ENCODE measurements at regions not wholly inside any gene's neighbourhood (a gene's known extent, or its start where the extent isn't known, plus 50 kb on each side); places are given as distances from the start of the nearest gene placed in this dataset.

GRCh38 chr13:83955011-83955410 is 72.7 kb upstream of the SLITRK1 start (continued):
- TF ChIP-seq ZBTB33 (IDR thresholded peaks at IDR 0.05; ENCODE audit: extremely low read depth, insufficient replicate concordance, low read length): no peak
- TF ChIP-seq RAD21 (IDR thresholded peaks at IDR 0.05; ENCODE audit: low read depth): no peak

GRCh38 chr13:83953916-83954315 is 71.6 kb upstream of the SLITRK1 start:
- BruUV-seq (replicated peaks): no TSS peak
- RAD21 ChIA-PET (ENCODE audit: low non-redundant PET in 1 of 2, low total read pairs in 2 of 2, uncharacterized antibody in 2 of 2, unreplicated experiment in 2 of 2): no interaction called here
- DNase-seq (ENCODE audit: low read depth, low spot score) (no peak), ATAC-seq (no peak)
- no peaks in the 10 kb centered on the region for H3K9me3 ChIP-seq (ENCODE audit: control insufficient read depth in 1 of 2, insufficient read depth in 1 of 2, low read depth in 1 of 2, low read length in 2 of 2)
- intact Hi-C loops (cut with micrococcal nuclease): no loop called here
- no peaks in the 10 kb centered on the region for H4K20me1 ChIP-seq (ENCODE audit: insufficient read depth)
- H3K36me3 ChIP-seq (ENCODE audit: control insufficient read depth in 1 of 2, insufficient read depth in 2 of 2, low read length in 2 of 2): no peaks in the 10 kb centered on the region
- H3K27ac ChIP-seq (ENCODE audit: low read depth, low read length): no peak overlapping the region
- no peak overlapping the region for H3K4me3 ChIP-seq (replicated peaks in 1 of 2; ENCODE audit: low read depth in 1 of 2, low read length in 2 of 2)
- CTCF ChIA-PET: no interaction called here
- POLR2A ChIA-PET: no interaction called here
- H3K9ac ChIP-seq (ENCODE audit: low read length): no peak overlapping the region
- H2AFZ ChIP-seq (ENCODE audit: low read depth, low read length, poor library complexity, severe bottlenecking): no peak overlapping the region
- H3K4me2 ChIP-seq (ENCODE audit: low read length): no peak overlapping the region
- TF ChIP-seq CTCF (IDR thresholded peaks at IDR 0.05 in 2 of 3, conservative IDR thresholded peaks at IDR 0.05 in 1 of 3; ENCODE audit: borderline replicate concordance in 1 of 3, insufficient read depth in 1 of 3, low read depth in 2 of 3, low read length in 2 of 3): no peak
- TF ChIP-seq POLR2AphosphoS5 (IDR thresholded peaks at IDR 0.05; ENCODE audit: low read depth, low read length): no peak
- no peak for TF ChIP-seq SP1 (IDR thresholded peaks at IDR 0.05; ENCODE audit: low read depth)
- no peak for TF ChIP-seq ELF1 (IDR thresholded peaks at IDR 0.05; ENCODE audit: borderline replicate concordance, low read depth)
- no peak for TF ChIP-seq POLR2A (IDR thresholded peaks at IDR 0.05; ENCODE audit: borderline replicate concordance, extremely low read depth, insufficient read depth, insufficient read length)
- TF ChIP-seq SIN3A (IDR thresholded peaks at IDR 0.05; ENCODE audit: low read depth): no peak
- no peak for TF ChIP-seq CBX3 (IDR thresholded peaks at IDR 0.05; ENCODE audit: low read depth)
- no peak for TF ChIP-seq ATF3 (IDR thresholded peaks at IDR 0.05)
- no peak for TF ChIP-seq ZBTB33 (IDR thresholded peaks at IDR 0.05; ENCODE audit: extremely low read depth, insufficient replicate concordance, low read length)
- no peak for TF ChIP-seq REST (IDR thresholded peaks at IDR 0.05; ENCODE audit: low read depth)
- no peak for TF ChIP-seq EZH2 (IDR thresholded peaks at IDR 0.05)
- TF ChIP-seq FOSL1 (IDR thresholded peaks at IDR 0.05; ENCODE audit: low read depth): no peak
- no peaks in the 10 kb centered on the region for H3K9me2 ChIP-seq (ENCODE audit: insufficient read depth)
- H3K79me2 ChIP-seq (ENCODE audit: insufficient read depth, low read length): no peaks in the 10 kb centered on the region
- no peaks in the 10 kb centered on the region for H3K27me3 ChIP-seq (ENCODE audit: insufficient read depth, low read length)
- H3K4me1 ChIP-seq (ENCODE audit: control insufficient read depth in 1 of 2, insufficient read depth in 2 of 2, low read length in 2 of 2): no peaks in the 10 kb centered on the region

Measured in HCT116 (cell line).